GM12878 (cell line): ENCODE measurements at regions not wholly inside any gene's neighbourhood (a gene's known extent, or its start where the extent isn't known, plus 50 kb on each side); places are given as distances from the start of the nearest gene placed in this dataset.
"Not testable (repeated sequence)": the region's sequence is repeated elsewhere in the genome, so short reads cannot be mapped to it uniquely, and the experiment has no call there.

ENCODE experiments used
- ATAC-seq: fragments of 200-7000 bp; cut with Tn5 transposase; 3 replicates; pipeline ENCODE4 v1.9.1; 2020; ENCODE audit warnings: mild to moderate bottlenecking, moderate library complexity
- BruUV-seq: library from RNA; stranded (reverse); fragments of 400-500 nt; replicated peaks from 2 replicates; lab custom pipeline; 2021; lab: Mats Ljungman, UMichigan
- CTCF ChIA-PET: fragments of 300-600 bp; sonication (Branson Sonifier 250); formaldehyde crosslinking; extraction: SDS; loops from one replicate; lab custom pipeline; 2021; ENCODE audit warnings: inconsistent platforms; lab: Yijun Ruan, JAX
- POLR2A ChIA-PET: fragments of 350-600 bp; formaldehyde crosslinking; extraction: SDS; loops from one replicate; lab custom pipeline; 2021; ENCODE audit warnings: inconsistent platforms; lab: Charles Lee
- RAD21 ChIA-PET: fragments of 300-600 bp; sonication (Branson Sonifier 250); formaldehyde crosslinking; loops from one replicate; lab custom pipeline; 2023; ENCODE audit warnings: antibody characterized with exemption; ENCODE audit not compliant: unreplicated experiment; lab: Charles Lee
- SMC1A ChIA-PET: fragments of 300-600 bp; sonication (Branson Sonifier 250); formaldehyde crosslinking; loops from one replicate; lab custom pipeline; 2023; ENCODE audit not compliant: unreplicated experiment, uncharacterized antibody; lab: Charles Lee
- DNase-seq: peaks from one replicate; pipeline ENCODE4 v3.0.0-alpha.2; 2011; ENCODE audit warnings: low read depth, low spot score
- FAIRE-seq: peaks from 3 replicates; lab custom pipeline; 2011; peaks lifted over from hg19 to GRCh38; lab: Jason Lieb, UNC
- H2AFZ ChIP-seq: 2 replicates; pipeline ENCODE4 v1.6.0; 2011; ENCODE audit warnings: low read depth, low read length, control low read depth; ENCODE audit not compliant: control insufficient read depth
- H3K27ac ChIP-seq: 2 replicates; pipeline ENCODE4 v1.5.1; 2011; ENCODE audit warnings: control low read depth; ENCODE audit not compliant: control insufficient read depth, insufficient read depth
- H3K27me3 ChIP-seq, 2 experiments: replicated peaks in 1 of 2; 2 replicates each; pipeline versions ENCODE4 v1.6.0 to v1.6.1; 2011; ENCODE audit warnings: low read length in 1 of 2; ENCODE audit not compliant: control insufficient read depth in 2 of 2, insufficient read depth in 2 of 2
- H3K36me3 ChIP-seq, 2 experiments: 2 replicates each; pipeline ENCODE4 v1.5.1; 2011; ENCODE audit warnings: low read length in 1 of 2; ENCODE audit not compliant: control insufficient read depth in 2 of 2, insufficient read depth in 2 of 2
- H3K4me1 ChIP-seq: 2 replicates; pipeline ENCODE4 v1.6.1; 2011; ENCODE audit warnings: mild to moderate bottlenecking, low read length, moderate library complexity, mixed read lengths; ENCODE audit not compliant: control insufficient read depth, insufficient read depth
- H3K4me2 ChIP-seq: 2 replicates; pipeline ENCODE4 v1.6.0; 2011; ENCODE audit warnings: control low read depth; ENCODE audit not compliant: control insufficient read depth, insufficient read depth
- H3K4me3 ChIP-seq: fragments of 200-600 bp; sonication (generic); 2 replicates; pipeline ENCODE4 v1.5.1; 2016
- H3K79me2 ChIP-seq: 2 replicates; pipeline ENCODE4 v1.6.0; 2011; ENCODE audit warnings: low read length; ENCODE audit not compliant: control insufficient read depth, insufficient read depth
- H3K9ac ChIP-seq: 2 replicates; pipeline ENCODE4 v1.8.0; 2011; ENCODE audit warnings: low read length, control low read depth, mixed read lengths; ENCODE audit not compliant: control insufficient read depth, insufficient read depth
- H3K9me3 ChIP-seq: replicated peaks from 3 replicates; pipeline ENCODE4 v1.5.1; 2011; ENCODE audit warnings: mild to moderate bottlenecking, low read length; ENCODE audit not compliant: control insufficient read depth, insufficient read depth
- H4K20me1 ChIP-seq: 2 replicates; pipeline ENCODE4 v1.6.0; 2011; ENCODE audit not compliant: control insufficient read depth, insufficient read depth
- CTCF ChIP-seq, 3 experiments: IDR thresholded peaks in 2 of 3; conservative IDR thresholded peaks in 1 of 3; 2 replicates each; pipeline ENCODE4 v1.5.1; 2011; ENCODE audit warnings: low read depth in 3 of 3, low read length in 3 of 3, mild to moderate bottlenecking in 3 of 3, control low read depth in 2 of 3, moderate library complexity in 2 of 3, inconsistent platforms in 1 of 3, mixed read lengths in 1 of 3; ENCODE audit not compliant: control insufficient read depth in 2 of 3, insufficient read depth in 1 of 3; ENCODE audit errors: extremely low read depth in 1 of 3
- RAD21 ChIP-seq: IDR thresholded peaks from 2 replicates; pipeline ENCODE4 v1.6.1; 2011; ENCODE audit warnings: mild to moderate bottlenecking, low read depth, low read length, moderate library complexity; ENCODE audit not compliant: insufficient read depth
- SMC3 ChIP-seq: IDR thresholded peaks from 2 replicates; pipeline ENCODE4 v1.6.1; 2011; ENCODE audit warnings: low read length, improper control_type of control experiment, borderline replicate concordance
- WGBS: methylation state at CpG from one replicate; pipeline ENCODE4 v1.1.6; 2016; ENCODE audit warnings: low lambda C conversion rate; ENCODE audit not compliant: insufficient replicate concordance, insufficient coverage; ENCODE audit errors: missing lambda C conversion rate; 5-methylcytosine and 5-hydroxymethylcytosine counted together
- in situ Hi-C: fragments of 300-500 bp; cut with MboI; formaldehyde crosslinking; loops from 9 replicates; pipeline ENCODE4 v1.14.3; 2018; ENCODE audit warnings: mixed read lengths
- intact Hi-C: fragments of 100-400 bp; cut with micrococcal nuclease; formaldehyde crosslinking; loops from one replicate; pipeline ENCODE4 v1.14.2; 2022; ENCODE audit not compliant: unreplicated experiment

DNA sequence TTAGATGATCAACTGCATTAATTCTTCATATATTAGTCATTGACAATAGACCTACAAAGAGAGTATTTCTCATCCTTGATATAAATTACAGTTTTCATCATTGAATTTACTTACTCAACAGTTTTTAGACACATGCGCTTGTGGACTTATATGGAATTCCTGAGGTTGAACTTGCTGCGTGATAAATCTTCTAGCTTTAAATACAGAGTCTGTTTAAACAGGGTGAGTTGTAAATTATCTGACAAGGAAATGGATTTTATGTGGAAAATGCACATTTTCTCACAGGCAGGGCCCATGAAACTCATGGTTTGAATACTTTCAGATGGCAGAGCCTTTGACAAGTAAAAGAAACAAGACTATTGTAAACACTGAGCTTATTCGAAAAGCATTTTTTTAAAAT lies 280.5 kb downstream of the SPATA31A6 start:
- H3K27me3 ChIP-seq, H3K9me3 ChIP-seq, ATAC-seq, SMC1A ChIA-PET, POLR2A ChIA-PET, FAIRE-seq, H4K20me1 ChIP-seq, BruUV-seq, H3K4me2 ChIP-seq, H3K4me1 ChIP-seq, RAD21 ChIA-PET, H3K9ac ChIP-seq, CTCF ChIA-PET, H2AFZ ChIP-seq, in situ Hi-C loops, H3K79me2 ChIP-seq, DNase-seq, H3K27ac ChIP-seq, H3K36me3 ChIP-seq, H3K4me3 ChIP-seq, intact Hi-C loops: not testable (repeated sequence)
- WGBS = 77% methylated on average over 3 of the region's 3 CpGs

DNA sequence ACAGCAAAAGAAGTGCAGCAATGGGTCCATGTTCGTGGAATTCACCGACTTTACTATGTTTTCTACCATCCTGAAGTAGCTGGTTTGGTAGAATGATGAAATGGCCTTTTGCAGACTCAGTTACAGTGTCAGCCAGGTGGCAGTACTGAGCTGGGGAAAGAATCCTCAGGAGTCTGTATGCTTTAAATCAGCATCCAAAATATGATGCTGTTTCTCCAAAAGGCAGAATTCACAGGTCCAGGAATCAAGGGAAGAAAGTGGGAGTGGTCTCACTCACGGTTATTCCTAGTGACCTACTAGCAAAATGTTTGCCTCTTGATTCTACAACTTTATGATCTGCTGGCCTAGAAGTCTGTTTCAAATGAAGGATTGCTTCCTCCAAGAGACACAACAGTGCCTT lies 287.1 kb downstream of the SPATA31A6 start:
- CTCF ChIA-PET, H3K4me2 ChIP-seq, H3K4me3 ChIP-seq, BruUV-seq, H2AFZ ChIP-seq, H3K9me3 ChIP-seq, RAD21 ChIA-PET, SMC1A ChIA-PET, H3K36me3 ChIP-seq, ATAC-seq, FAIRE-seq, in situ Hi-C loops, intact Hi-C loops, H3K27ac ChIP-seq, POLR2A ChIA-PET, H3K27me3 ChIP-seq, H4K20me1 ChIP-seq, H3K9ac ChIP-seq, H3K4me1 ChIP-seq, DNase-seq, H3K79me2 ChIP-seq: not testable (repeated sequence)
- peak; percentile 45; the same call in 1 of the 2 replicates for TF ChIP-seq SMC3
- TF ChIP-seq RAD21 = peak; percentile 44; the same call in 1 of the 2 replicates
- peak; percentile 43 to 66 (median 53); a peak in 5 of 6 replicates for TF ChIP-seq CTCF (IDR thresholded peaks at IDR 0.05 in 2 of 3, conservative IDR thresholded peaks at IDR 0.05 in 1 of 3; ENCODE audit: control insufficient read depth in 2 of 3, extremely low read depth in 1 of 3, insufficient read depth in 1 of 3, low read depth in 3 of 3, low read length in 3 of 3)
- WGBS = 0% methylated on average over 3 of the region's 3 CpGs

GRCh38 chr9:42490989-42491388 lies 307.5 kb downstream of the SPATA31A6 start:
- WGBS = 11% methylated on average over 1 of the region's 2 CpGs
- FAIRE-seq, H3K4me3 ChIP-seq, CTCF ChIA-PET, H3K4me2 ChIP-seq, H4K20me1 ChIP-seq, RAD21 ChIA-PET, intact Hi-C loops, H3K27me3 ChIP-seq, DNase-seq, H3K9ac ChIP-seq, BruUV-seq, H3K79me2 ChIP-seq, H3K36me3 ChIP-seq, SMC1A ChIA-PET, in situ Hi-C loops, POLR2A ChIA-PET, H3K4me1 ChIP-seq, H3K9me3 ChIP-seq, H2AFZ ChIP-seq, H3K27ac ChIP-seq: not testable (repeated sequence)
- ATAC-seq = peak; percentile 58; the same call in 2 of the 3 replicates
